K562 (cell line): ENCODE measurements at regions not wholly inside any gene's neighbourhood (a gene's known extent, or its start where the extent isn't known, plus 50 kb on each side); places are given as distances from the start of the nearest gene placed in this dataset.

Source experiments
- AFF1 ChIP-seq, 2 experiments: fragments of 450-650 bp; IDR thresholded peaks; 2 replicates each; pipeline ENCODE4 v1.6.1; 2018; ENCODE audit warnings: mild to moderate bottlenecking in 2 of 2, low read depth in 1 of 2; ENCODE audit not compliant: partially characterized antibody in 2 of 2
- CTCFL ChIP-seq: IDR thresholded peaks from 2 replicates; pipeline ENCODE4 v1.6.1; 2011; ENCODE audit warnings: borderline replicate concordance, low read depth, mild to moderate bottlenecking, moderate library complexity, low read length; ENCODE audit not compliant: insufficient read depth, poor library complexity, severe bottlenecking
- E2F3 ChIP-seq: fragments of 250-450 bp; sonication (Bioruptor Pico); IDR thresholded peaks from 2 replicates; pipeline ENCODE4 v1.4.0; 2020; ENCODE audit warnings: mild to moderate bottlenecking
- ZBTB40 ChIP-seq, 2 experiments: fragments of 450-650 bp in 1 of 2; sonication (generic) in 1 of 2; formaldehyde crosslinking in 1 of 2; IDR thresholded peaks; 2 replicates each; pipeline versions ENCODE4 v1.7.1 to v1.9.0; 2016 to 2022; ENCODE audit warnings: inconsistent platforms in 1 of 2, mild to moderate bottlenecking in 1 of 2, missing genetic modification reagents in 1 of 2
- ZFP30 ChIP-seq: fragments of 250-450 bp; sonication (Bioruptor Pico); IDR thresholded peaks from 2 replicates; pipeline ENCODE4 v1.8.0; 2022; ENCODE audit warnings: moderate library complexity, mild to moderate bottlenecking, inconsistent platforms, borderline replicate concordance
- ZNF511 ChIP-seq: sonication (generic); formaldehyde crosslinking; IDR thresholded peaks from 2 replicates; pipeline ENCODE4 v1.8.0; 2022; ENCODE audit warnings: mild to moderate bottlenecking, missing genetic modification reagents
- ZNF79 ChIP-seq: fragments of 250-450 bp; sonication (Bioruptor Pico); IDR thresholded peaks from 2 replicates; pipeline ENCODE4 v1.4.0; 2020; ENCODE audit warnings: low read depth, mild to moderate bottlenecking, moderate library complexity

- TF ChIP-seq CTCFL (no peak), ZFP30 (no peak), AFF1 (IDR thresholded peaks at IDR 0.05; ENCODE audit: low read depth in 1 of 2, partially characterized antibody in 2 of 2) (no peak), ZBTB40 (IDR thresholded peaks at IDR 0.05) (no peak), ZBTB40 (CRISPR knock-in tag; IDR thresholded peaks at IDR 0.05) (no peak), ZNF511 (CRISPR knock-in tag) (no peak), ZNF79 (CRISPR knock-in tag) (no peak), E2F3 (CRISPR knock-in tag) (no peak)
Measured at GRCh38 chr16:73347500-73348375, 299.8 kb upstream of the ZFHX3 start (continued).
